ENCODE measurements at regions not wholly inside any gene's neighbourhood (a gene's known extent, or its start where the extent isn't known, plus 50 kb on each side); places are given as distances from the start of the nearest gene placed in this dataset.

DNA sequence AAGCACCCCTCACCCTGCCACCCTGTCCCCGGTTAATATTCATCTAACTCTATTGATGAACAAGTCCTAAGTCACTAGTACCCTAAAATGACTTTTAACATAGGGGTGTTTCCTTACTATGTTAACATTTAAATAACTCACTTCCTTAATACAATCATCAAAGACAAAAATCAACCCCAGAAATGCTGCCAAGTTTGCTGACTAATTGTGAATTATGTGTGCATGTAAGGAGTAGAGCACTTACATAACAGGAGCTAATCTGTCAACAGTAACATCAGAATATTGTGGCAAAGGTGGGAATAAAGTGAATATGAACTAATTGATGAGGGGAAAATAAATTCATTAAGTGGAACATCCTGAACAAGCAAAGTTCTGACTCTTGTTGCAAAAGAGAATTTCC is 81.4 kb upstream of the ERBB4 start:
- Mint-ChIP-seq H3K27me3 (peaks cover 16 to 27% of the 10 kb centered on the region in 2 donors), H3K9me3 (peaks cover 5% of the 10 kb centered on the region), H3K4me3 (no peak overlapping the region), H3K36me3 (peaks cover 4% of the 10 kb centered on the region), H3K4me1 (ENCODE audit: low read depth in 2 of 2) (no peaks in the 10 kb centered on the region), H3K27ac (no peak overlapping the region)
- no peak for ATAC-seq
- no peak for DNase-seq (ENCODE audit: low spot score)

DNA sequence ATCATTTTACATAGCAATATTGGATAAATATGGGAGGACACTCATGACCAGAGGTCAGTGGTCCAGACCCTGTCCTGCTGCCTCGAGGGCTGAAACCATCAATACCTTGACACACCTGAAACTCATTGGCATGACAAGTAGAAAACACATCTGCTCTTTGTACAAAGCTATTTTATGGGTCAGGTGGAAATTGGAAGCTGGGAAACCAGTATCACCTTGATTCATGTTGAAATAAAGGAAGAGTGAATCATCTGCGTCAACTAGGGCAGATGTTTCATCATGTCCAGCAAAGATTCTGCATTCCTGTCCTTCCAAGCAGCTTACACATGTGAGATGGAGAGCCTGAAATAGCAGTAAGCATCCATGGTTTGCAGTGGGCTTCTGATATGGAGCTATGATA is 80.0 kb upstream of the ERBB4 start:
- H3K27me3 Mint-ChIP-seq: peaks cover 16 to 26% of the 10 kb centered on the region in 2 donors
- no peak overlapping the region for H3K4me3 Mint-ChIP-seq
- no peak overlapping the region for H3K27ac Mint-ChIP-seq
- peaks cover 5% of the 10 kb centered on the region for H3K9me3 Mint-ChIP-seq
- DNase-seq (ENCODE audit: low spot score): no peak
- peaks cover 4% of the 10 kb centered on the region for H3K36me3 Mint-ChIP-seq
- ATAC-seq: no peak
- no peaks in the 10 kb centered on the region for H3K4me1 Mint-ChIP-seq (ENCODE audit: low read depth in 2 of 2)

GRCh38 chr2:212610872-212611425 is 72.3 kb upstream of the ERBB4 start:
- Mint-ChIP-seq H3K4me3 (no peak overlapping the region), H3K27ac (no peak overlapping the region), H3K4me1 (ENCODE audit: low read depth in 2 of 2) (no peaks in the 10 kb centered on the region), H3K27me3 (peaks cover 10 to 14% of the 10 kb centered on the region in 2 donors), H3K36me3 (no peaks in the 10 kb centered on the region), H3K9me3 (no peaks in the 10 kb centered on the region)
- DNase-seq (ENCODE audit: low spot score) (no peak), ATAC-seq (no peak)

DNA sequence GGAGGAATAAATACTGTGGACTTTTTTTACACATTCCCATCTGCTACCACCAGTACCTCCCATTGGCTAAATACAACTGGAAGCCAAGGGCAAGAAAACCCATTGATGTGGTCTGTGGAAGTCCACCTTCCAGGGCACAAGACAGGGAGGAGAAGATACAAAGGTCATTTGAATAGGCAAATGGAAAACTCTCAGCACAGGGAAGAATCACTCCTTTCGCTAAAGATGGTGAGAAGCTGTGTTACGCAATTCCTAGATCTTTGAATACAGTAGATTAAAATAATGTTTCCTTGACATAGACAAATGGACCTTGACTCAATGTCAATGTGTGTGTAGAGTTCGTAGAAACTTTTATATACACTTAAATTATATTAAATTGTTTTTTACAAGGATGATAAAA is 70.9 kb upstream of the ERBB4 start:
- ATAC-seq (no peak), DNase-seq (ENCODE audit: low spot score) (no peak)
- no peaks in the 10 kb centered on the region for H3K9me3 Mint-ChIP-seq

DNA sequence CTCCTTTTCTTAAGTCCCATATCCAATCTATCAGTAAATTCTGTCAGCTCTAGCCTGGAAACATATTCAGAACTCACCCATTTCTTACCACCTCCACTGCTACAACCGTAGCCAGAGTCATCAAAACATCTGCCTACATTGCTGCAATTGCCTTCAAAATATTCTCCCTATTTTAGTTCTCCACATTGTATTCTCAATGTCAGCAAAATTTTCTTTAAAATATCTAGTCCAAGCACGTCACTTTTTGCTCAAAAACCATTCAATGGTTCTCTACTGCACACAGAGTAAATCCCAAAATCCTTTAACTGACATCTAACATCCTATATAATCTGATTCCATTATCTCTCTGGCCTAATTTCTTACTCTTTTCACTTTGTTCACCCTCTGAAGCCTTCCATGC is 68.5 kb upstream of the ERBB4 start:
- Mint-ChIP-seq H3K27ac (no peak overlapping the region), H3K4me3 (no peak overlapping the region), H3K4me1 (ENCODE audit: low read depth in 2 of 2) (no peaks in the 10 kb centered on the region), H3K27me3 (peaks cover 10 to 14% of the 10 kb centered on the region in 2 donors), H3K9me3 (no peaks in the 10 kb centered on the region), H3K36me3 (no peaks in the 10 kb centered on the region)
- no peak for ATAC-seq
- DNase-seq (ENCODE audit: low spot score): no peak

More for the DNA sequence above, 70.9 kb upstream of the ERBB4 start:
- Mint-ChIP-seq H3K27me3 (peaks cover 10 to 21% of the 10 kb centered on the region in 2 donors), H3K4me1 (ENCODE audit: low read depth in 2 of 2) (no peaks in the 10 kb centered on the region), H3K36me3 (no peaks in the 10 kb centered on the region), H3K27ac (no peak overlapping the region), H3K4me3 (no peak overlapping the region)

GRCh38 chr2:212606232-212606631 is 67.6 kb upstream of the ERBB4 start:
- no peaks in the 10 kb centered on the region for H3K9me3 Mint-ChIP-seq
- no peak overlapping the region for H3K27ac Mint-ChIP-seq
- no peaks in the 10 kb centered on the region for H3K36me3 Mint-ChIP-seq
- no peak overlapping the region for H3K4me3 Mint-ChIP-seq
- H3K4me1 Mint-ChIP-seq (ENCODE audit: low read depth in 2 of 2): no peaks in the 10 kb centered on the region
- ATAC-seq: no peak
- peaks cover 10 to 11% of the 10 kb centered on the region in 2 donors for H3K27me3 Mint-ChIP-seq
- no peak for DNase-seq (ENCODE audit: low spot score)

- DNase-seq (ENCODE audit: low spot score) (no peak), ATAC-seq (no peak)
- H3K4me1 Mint-ChIP-seq (ENCODE audit: low read depth in 2 of 2): no peaks in the 10 kb centered on the region
- peaks cover 0 to 6% of the 10 kb centered on the region in 2 donors for H3K27me3 Mint-ChIP-seq
- no peak overlapping the region for H3K27ac Mint-ChIP-seq
- no peak overlapping the region for H3K4me3 Mint-ChIP-seq
- no peaks in the 10 kb centered on the region for H3K36me3 Mint-ChIP-seq
- no peaks in the 10 kb centered on the region for H3K9me3 Mint-ChIP-seq
These were observed 58.1 kb upstream of the ERBB4 start for GRCh38 chr2:212596688-212597087.

DNA sequence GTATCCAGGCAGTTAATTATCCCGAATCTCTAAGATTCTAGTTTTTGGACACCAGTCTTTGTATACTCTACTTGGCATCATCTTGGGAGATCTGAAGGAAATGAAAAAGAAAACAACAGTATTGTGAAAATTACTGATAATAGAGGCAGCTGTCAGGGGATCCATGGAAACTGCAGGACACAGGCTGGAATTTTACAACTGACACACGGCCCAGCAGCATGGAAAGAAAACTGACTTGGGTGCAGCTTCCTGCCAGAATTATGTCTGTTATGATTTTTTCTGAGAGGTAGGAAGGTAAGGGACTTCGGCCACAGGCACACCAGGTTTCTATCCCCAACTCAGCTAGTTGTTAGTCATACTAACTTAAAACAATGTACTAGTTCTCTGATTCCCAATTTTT is 57.7 kb upstream of the ERBB4 start:
- DNase-seq (ENCODE audit: low spot score) (no peak), ATAC-seq (no peak)
- H3K4me3 Mint-ChIP-seq: no peak overlapping the region
- peaks cover 0 to 6% of the 10 kb centered on the region in 2 donors for H3K27me3 Mint-ChIP-seq
- H3K36me3 Mint-ChIP-seq: no peaks in the 10 kb centered on the region
- no peak overlapping the region for H3K27ac Mint-ChIP-seq
- no peaks in the 10 kb centered on the region for H3K4me1 Mint-ChIP-seq (ENCODE audit: low read depth in 2 of 2)
- no peaks in the 10 kb centered on the region for H3K9me3 Mint-ChIP-seq

- peaks cover 0 to 9% of the 10 kb centered on the region in 2 donors for H3K27me3 Mint-ChIP-seq
- H3K4me1 Mint-ChIP-seq (ENCODE audit: low read depth in 2 of 2): no peaks in the 10 kb centered on the region
- DNase-seq (ENCODE audit: low spot score) (no peak), ATAC-seq (no peak)
- no peak overlapping the region for H3K4me3 Mint-ChIP-seq
- H3K27ac Mint-ChIP-seq: no peak overlapping the region
- no peaks in the 10 kb centered on the region for H3K9me3 Mint-ChIP-seq
- H3K36me3 Mint-ChIP-seq: no peaks in the 10 kb centered on the region
These were observed 56.5 kb upstream of the ERBB4 start for GRCh38 chr2:212595036-212595654.

GRCh38 chr2:212592695-212593094 is 54.1 kb upstream of the ERBB4 start:
- Mint-ChIP-seq H3K36me3 (no peaks in the 10 kb centered on the region), H3K4me1 (ENCODE audit: low read depth in 2 of 2) (no peaks in the 10 kb centered on the region), H3K9me3 (no peaks in the 10 kb centered on the region), H3K27ac (no peak overlapping the region), H3K27me3 (peaks cover 7 to 9% of the 10 kb centered on the region in 2 donors), H3K4me3 (no peak overlapping the region)
- ATAC-seq: no peak
- DNase-seq (ENCODE audit: low spot score): no peak

Measured in natural killer cell treated with Interleukin-12 subunit alpha and Interleukin-12 subunit beta and Interleukin-15 and Interleukin-18, amount 100 ng/mL, for 72 hours (primary cell).